MM.1S (cell line): ENCODE measurements at regions not wholly inside any gene's neighbourhood (a gene's known extent, or its start where the extent isn't known, plus 50 kb on each side); places are given as distances from the start of the nearest gene placed in this dataset.

Experiments used
- DNase-seq: peaks from one replicate; pipeline ENCODE4 v3.0.0-alpha.2; 2015
- H2AFZ ChIP-seq: fragments of 300-600 bp; sonication (generic); 2 replicates; pipeline ENCODE4 v1.6.0; 2016; ENCODE audit warnings: antibody characterized with exemption, low read length
- H3F3A ChIP-seq: fragments of 300-600 bp; sonication (generic); 2 replicates; pipeline ENCODE4 v1.6.1; 2016; ENCODE audit warnings: mild to moderate bottlenecking, antibody characterized with exemption, low read length, moderate library complexity, mixed read lengths; ENCODE audit not compliant: insufficient read depth
- H3K27ac ChIP-seq: fragments of 300-600 bp; sonication (generic); 2 replicates; pipeline ENCODE4 v1.5.1; 2016; ENCODE audit warnings: mild to moderate bottlenecking, low read length
- H3K27me3 ChIP-seq: fragments of 300-600 bp; sonication (generic); replicated peaks from 2 replicates; pipeline ENCODE4 v1.6.0; 2016; ENCODE audit warnings: low read length; ENCODE audit not compliant: insufficient read depth
- H3K36me3 ChIP-seq: fragments of 300-600 bp; sonication (generic); replicated peaks from 2 replicates; pipeline ENCODE4 v1.6.1; 2016; ENCODE audit warnings: mild to moderate bottlenecking, low read length, mixed read lengths; ENCODE audit not compliant: insufficient read depth
- H3K4me1 ChIP-seq: fragments of 300-600 bp; sonication (generic); 2 replicates; pipeline ENCODE4 v1.6.1; 2016; ENCODE audit warnings: low read length, mixed read lengths
- H3K4me2 ChIP-seq: fragments of 300-600 bp; sonication (generic); 2 replicates; pipeline ENCODE4 v1.6.0; 2016; ENCODE audit warnings: low read depth, low read length
- H3K4me3 ChIP-seq: fragments of 300-600 bp; sonication (generic); 2 replicates; pipeline ENCODE4 v1.5.1; 2016; ENCODE audit warnings: low read length, mixed read lengths
- H3K79me2 ChIP-seq: fragments of 300-600 bp; sonication (generic); 2 replicates; pipeline ENCODE4 v1.6.1; 2016; ENCODE audit warnings: mixed run types, low read length, mixed read lengths
- H3K9ac ChIP-seq: fragments of 300-600 bp; sonication (generic); 2 replicates; pipeline ENCODE4 v1.6.1; 2016; ENCODE audit warnings: low read length, mixed read lengths
- H3K9me2 ChIP-seq: fragments of 300-600 bp; sonication (generic); replicated peaks from 2 replicates; pipeline ENCODE4 v1.6.1; 2016; ENCODE audit warnings: mild to moderate bottlenecking, low read length, mixed read lengths; ENCODE audit not compliant: insufficient read depth
- H3K9me3 ChIP-seq: fragments of 300-600 bp; sonication (generic); replicated peaks from 2 replicates; pipeline ENCODE4 v1.6.1; 2016; ENCODE audit warnings: mild to moderate bottlenecking, low read length, mixed read lengths; ENCODE audit not compliant: insufficient read depth
- H4K20me1 ChIP-seq: fragments of 300-600 bp; sonication (generic); 2 replicates; pipeline ENCODE4 v1.6.1; 2016; ENCODE audit warnings: mild to moderate bottlenecking, low read length, moderate library complexity, mixed read lengths; ENCODE audit not compliant: insufficient read depth
- CTCF ChIP-seq: fragments of 300-600 bp; sonication (generic); IDR thresholded peaks from 2 replicates; pipeline ENCODE4 v1.5.1; 2016; ENCODE audit warnings: antibody characterized with exemption, low read length, mixed read lengths
- EZH2 ChIP-seq: fragments of 300-600 bp; sonication (generic); optimal IDR thresholded peaks from 2 replicates; pipeline ENCODE3; 2017; ENCODE audit warnings: low read depth, mild to moderate bottlenecking, antibody characterized with exemption, low read length, mixed read lengths
- EZH2phosphoT487 ChIP-seq: fragments of 300-600 bp; sonication (generic); IDR thresholded peaks from 2 replicates; pipeline ENCODE4 v1.6.1; 2018; ENCODE audit warnings: antibody characterized with exemption, low read length

GRCh38 chr2:117406443-117406842, 408.0 kb upstream of the DDX18 start:
- no peak for TF ChIP-seq EZH2
- TF ChIP-seq CTCF, result no peak
- TF ChIP-seq EZH2phosphoT487, result no peak
- no peaks in the 10 kb centered on the region for H3K79me2 ChIP-seq
- H3K36me3 ChIP-seq, result no peaks in the 10 kb centered on the region
- no peaks in the 10 kb centered on the region for H3K27me3 ChIP-seq
- no peak overlapping the region for H2AFZ ChIP-seq
- no peak overlapping the region for H3K9ac ChIP-seq
- H3K4me1 ChIP-seq, result no peaks in the 10 kb centered on the region
- H3K4me3 ChIP-seq, result no peak overlapping the region
- no peak for DNase-seq
- no peaks in the 10 kb centered on the region for H3F3A ChIP-seq
- no peak overlapping the region for H3K27ac ChIP-seq
- H3K4me2 ChIP-seq, result no peak overlapping the region
- no peaks in the 10 kb centered on the region for H3K9me2 ChIP-seq
- H3K9me3 ChIP-seq, result no peaks in the 10 kb centered on the region
- H4K20me1 ChIP-seq, result no peaks in the 10 kb centered on the region

- no peak overlapping the region for H3K4me3 ChIP-seq
- no peaks in the 10 kb centered on the region for H3F3A ChIP-seq
- TF ChIP-seq EZH2phosphoT487 (no peak), CTCF (no peak), EZH2 (no peak)
These were observed 406.7 kb upstream of the DDX18 start for GRCh38 chr2:117407746-117408145.

GRCh38 chr2:117409443-117409842, 405.0 kb upstream of the DDX18 start:
- no peaks in the 10 kb centered on the region for H3K9me3 ChIP-seq
- H3K79me2 ChIP-seq, result no peaks in the 10 kb centered on the region
- H2AFZ ChIP-seq, result no peak overlapping the region
- no peaks in the 10 kb centered on the region for H4K20me1 ChIP-seq
- no peaks in the 10 kb centered on the region for H3F3A ChIP-seq
- H3K36me3 ChIP-seq, result no peaks in the 10 kb centered on the region
- TF ChIP-seq CTCF, result no peak
- TF ChIP-seq EZH2phosphoT487, result no peak
- TF ChIP-seq EZH2, result no peak
- no peaks in the 10 kb centered on the region for H3K27me3 ChIP-seq
- no peak overlapping the region for H3K9ac ChIP-seq
- no peaks in the 10 kb centered on the region for H3K4me1 ChIP-seq
- no peak for DNase-seq
- no peak overlapping the region for H3K4me2 ChIP-seq
- H3K27ac ChIP-seq, result no peak overlapping the region
- no peaks in the 10 kb centered on the region for H3K9me2 ChIP-seq
- no peak overlapping the region for H3K4me3 ChIP-seq

More at GRCh38 chr2:117407746-117408145, 406.7 kb upstream of the DDX18 start:
- Histone ChIP-seq H3K27me3 (no peaks in the 10 kb centered on the region), H3K4me1 (no peaks in the 10 kb centered on the region), H3K9me2 (no peaks in the 10 kb centered on the region), H3K79me2 (no peaks in the 10 kb centered on the region), H4K20me1 (no peaks in the 10 kb centered on the region), H3K36me3 (no peaks in the 10 kb centered on the region), H3K4me2 (no peak overlapping the region), H3K9ac (no peak overlapping the region), H3K27ac (no peak overlapping the region), H3K9me3 (no peaks in the 10 kb centered on the region), H2AFZ (no peak overlapping the region)
- DNase-seq, result no peak
